ENCODE measurements at regions not wholly inside any gene's neighbourhood (a gene's known extent, or its start where the extent isn't known, plus 50 kb on each side); places are given as distances from the start of the nearest gene placed in this dataset.

GRCh38 chr2:125850541-125850940 is 805.4 kb upstream of the GYPC start:
- Histone ChIP-seq H2BK20ac (ENCODE audit: low read depth, low read length) (no peak overlapping the region), H2AFZ (replicated peaks; ENCODE audit: low read length, poor library complexity) (no peak overlapping the region), H4K5ac (ENCODE audit: low read depth, low read length) (no peak overlapping the region), H2BK15ac (ENCODE audit: low read depth, low read length) (no peak overlapping the region), H3K27ac (ENCODE audit: insufficient read depth, low read length) (no peak overlapping the region), H4K20me1 (ENCODE audit: insufficient read depth, low read length) (no peaks in the 10 kb centered on the region), H3K4me1 (ENCODE audit: control insufficient read depth, insufficient read depth, low read length) (no peaks in the 10 kb centered on the region), H3K36me3 (ENCODE audit: control insufficient read depth, insufficient read depth, low read length) (no peaks in the 10 kb centered on the region), H3K9me3 (ENCODE audit: control insufficient read depth, insufficient read depth, low read length) (peaks cover 12% of the 10 kb centered on the region), H3K9me1 (ENCODE audit: insufficient read depth, low read length) (no peaks in the 10 kb centered on the region), H3K79me1 (ENCODE audit: low read depth in 1 of 2, low read length in 2 of 2) (no peaks in the 10 kb centered on the region), H2BK120ac (ENCODE audit: low read depth, low read length) (no peak overlapping the region), H3K4ac (ENCODE audit: low read depth, low read length) (no peak overlapping the region), H4K8ac (ENCODE audit: low read depth in 2 of 2, low read length in 2 of 2) (no peak overlapping the region), H3K18ac (ENCODE audit: low read depth, low read length) (no peak overlapping the region), H3K27me3 (ENCODE audit: control insufficient read depth, insufficient read depth, low read length) (no peaks in the 10 kb centered on the region), H3K4me2 (ENCODE audit: low read depth, low read length) (no peak overlapping the region), H2BK5ac (ENCODE audit: low read depth, low read length, poor library complexity, severe bottlenecking) (no peak overlapping the region), H3K56ac (ENCODE audit: extremely low read depth, insufficient read depth, low read length) (no peak overlapping the region), H3K9ac (ENCODE audit: low read depth, low read length) (no peak overlapping the region), H2AK5ac (ENCODE audit: low read depth, low read length) (no peak overlapping the region), H4K91ac (ENCODE audit: insufficient read depth, low read depth, low read length) (no peak overlapping the region), H3K23ac (ENCODE audit: low read depth, low read length) (no peak overlapping the region), H3K4me3 (ENCODE audit: insufficient read depth, low read depth, low read length) (no peak overlapping the region), H2AK9ac (replicated peaks; ENCODE audit: low read depth, low read length, poor library complexity) (no peak overlapping the region), H3K14ac (replicated peaks; ENCODE audit: low read depth, low read length) (no peak overlapping the region)
- dilution Hi-C loops (cut with HindIII; ENCODE audit: low sequenced_read_pairs, unreplicated experiment) (no loop called here), in situ Hi-C loops (cut with MboI; ENCODE audit: low sequenced_read_pairs) (no loop called here), intact Hi-C loops (cut with micrococcal nuclease) (no loop called here)
- CTCF ChIA-PET = no interaction called here
- TF ChIP-seq, protein P1, sequence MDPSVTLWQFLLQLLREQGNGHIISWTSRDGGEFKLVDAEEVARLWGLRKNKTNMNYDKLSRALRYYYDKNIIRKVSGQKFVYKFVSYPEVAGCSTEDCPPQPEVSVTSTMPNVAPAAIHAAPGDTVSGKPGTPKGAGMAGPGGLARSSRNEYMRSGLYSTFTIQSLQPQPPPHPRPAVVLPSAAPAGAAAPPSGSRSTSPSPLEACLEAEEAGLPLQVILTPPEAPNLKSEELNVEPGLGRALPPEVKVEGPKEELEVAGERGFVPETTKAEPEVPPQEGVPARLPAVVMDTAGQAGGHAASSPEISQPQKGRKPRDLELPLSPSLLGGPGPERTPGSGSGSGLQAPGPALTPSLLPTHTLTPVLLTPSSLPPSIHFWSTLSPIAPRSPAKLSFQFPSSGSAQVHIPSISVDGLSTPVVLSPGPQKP (IDR thresholded peaks at IDR 0.05; ENCODE audit: borderline replicate concordance, low read depth, low read length) = no peak
- no peak for TF ChIP-seq CEBPB (IDR thresholded peaks at IDR 0.05; ENCODE audit: low read depth, low read length)
- no peak for TF ChIP-seq RFX5 (IDR thresholded peaks at IDR 0.05; ENCODE audit: low read depth, low read length)
- TF ChIP-seq RAD21 (IDR thresholded peaks at IDR 0.05; ENCODE audit: low read length) = no peak
- TF ChIP-seq, protein P2, sequence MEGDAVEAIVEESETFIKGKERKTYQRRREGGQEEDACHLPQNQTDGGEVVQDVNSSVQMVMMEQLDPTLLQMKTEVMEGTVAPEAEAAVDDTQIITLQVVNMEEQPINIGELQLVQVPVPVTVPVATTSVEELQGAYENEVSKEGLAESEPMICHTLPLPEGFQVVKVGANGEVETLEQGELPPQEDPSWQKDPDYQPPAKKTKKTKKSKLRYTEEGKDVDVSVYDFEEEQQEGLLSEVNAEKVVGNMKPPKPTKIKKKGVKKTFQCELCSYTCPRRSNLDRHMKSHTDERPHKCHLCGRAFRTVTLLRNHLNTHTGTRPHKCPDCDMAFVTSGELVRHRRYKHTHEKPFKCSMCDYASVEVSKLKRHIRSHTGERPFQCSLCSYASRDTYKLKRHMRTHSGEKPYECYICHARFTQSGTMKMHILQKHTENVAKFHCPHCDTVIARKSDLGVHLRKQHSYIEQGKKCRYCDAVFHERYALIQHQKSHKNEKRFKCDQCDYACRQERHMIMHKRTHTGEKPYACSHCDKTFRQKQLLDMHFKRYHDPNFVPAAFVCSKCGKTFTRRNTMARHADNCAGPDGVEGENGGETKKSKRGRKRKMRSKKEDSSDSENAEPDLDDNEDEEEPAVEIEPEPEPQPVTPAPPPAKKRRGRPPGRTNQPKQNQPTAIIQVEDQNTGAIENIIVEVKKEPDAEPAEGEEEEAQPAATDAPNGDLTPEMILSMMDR (conservative IDR thresholded peaks at IDR 0.05; ENCODE audit: low read depth, low read length) = no peak
- no peak for TF ChIP-seq NFE2L2 (IDR thresholded peaks at IDR 0.05; ENCODE audit: low read depth, low read length)
- TF ChIP-seq SMC3 (IDR thresholded peaks at IDR 0.05; ENCODE audit: low read depth, low read length) = no peak
- no peak for TF ChIP-seq RCOR1 (IDR thresholded peaks at IDR 0.05; ENCODE audit: insufficient replicate concordance, low read length)
- TF ChIP-seq MAFK (IDR thresholded peaks at IDR 0.05; ENCODE audit: low read depth, low read length) = no peak
- TF ChIP-seq FOS (IDR thresholded peaks at IDR 0.05; ENCODE audit: low read depth, low read length) = no peak
- TF ChIP-seq, protein P3, sequence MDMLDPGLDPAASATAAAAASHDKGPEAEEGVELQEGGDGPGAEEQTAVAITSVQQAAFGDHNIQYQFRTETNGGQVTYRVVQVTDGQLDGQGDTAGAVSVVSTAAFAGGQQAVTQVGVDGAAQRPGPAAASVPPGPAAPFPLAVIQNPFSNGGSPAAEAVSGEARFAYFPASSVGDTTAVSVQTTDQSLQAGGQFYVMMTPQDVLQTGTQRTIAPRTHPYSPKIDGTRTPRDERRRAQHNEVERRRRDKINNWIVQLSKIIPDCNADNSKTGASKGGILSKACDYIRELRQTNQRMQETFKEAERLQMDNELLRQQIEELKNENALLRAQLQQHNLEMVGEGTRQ (IDR thresholded peaks at IDR 0.05; ENCODE audit: low read depth, low read length) = no peak
- no peak for TF ChIP-seq BHLHE40 (IDR thresholded peaks at IDR 0.05; ENCODE audit: low read depth, low read length)
- no peak for TF ChIP-seq MXI1 (IDR thresholded peaks at IDR 0.05; ENCODE audit: borderline replicate concordance, low read depth, low read length)
- TF ChIP-seq MAZ (IDR thresholded peaks at IDR 0.05; ENCODE audit: borderline replicate concordance, low read depth, low read length) = no peak
- TF ChIP-seq CHD1 (IDR thresholded peaks at IDR 0.05; ENCODE audit: low read depth, low read length) = no peak
- TF ChIP-seq POLR2A (IDR thresholded peaks at IDR 0.05; ENCODE audit: low read depth, low read length) = no peak
- ATAC-seq (ENCODE audit: low read depth) = no peak
- POLR2A ChIA-PET (ENCODE audit: unreplicated experiment) = no interaction called here
- DNase-seq = no peak
- BruUV-seq (replicated peaks) = no TSS peak

Measured in IMR-90 (cell line).